ENCODE measurements at regions not wholly inside any gene's neighbourhood (a gene's known extent, or its start where the extent isn't known, plus 50 kb on each side); places are given as distances from the start of the nearest gene placed in this dataset.

DNA sequence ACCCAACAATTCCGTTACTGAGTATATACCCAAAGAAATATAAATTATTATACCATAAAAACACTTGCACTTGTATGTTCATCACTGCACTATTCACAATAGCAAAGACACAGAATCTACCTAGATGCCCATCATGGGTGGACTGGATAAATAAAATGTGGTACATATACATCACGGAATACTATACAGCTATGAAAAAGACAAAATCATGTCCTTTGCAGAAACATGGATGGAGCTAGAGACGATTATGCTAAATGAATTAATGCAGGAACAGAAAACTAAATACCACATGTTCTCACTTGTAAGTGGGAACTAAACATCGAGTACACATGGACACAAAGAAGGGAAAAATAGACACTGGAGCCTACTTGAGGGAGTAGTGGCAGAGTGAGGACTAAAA is 185.3 kb downstream of the PYDC2 start:
- TF ChIP-seq, protein P1, sequence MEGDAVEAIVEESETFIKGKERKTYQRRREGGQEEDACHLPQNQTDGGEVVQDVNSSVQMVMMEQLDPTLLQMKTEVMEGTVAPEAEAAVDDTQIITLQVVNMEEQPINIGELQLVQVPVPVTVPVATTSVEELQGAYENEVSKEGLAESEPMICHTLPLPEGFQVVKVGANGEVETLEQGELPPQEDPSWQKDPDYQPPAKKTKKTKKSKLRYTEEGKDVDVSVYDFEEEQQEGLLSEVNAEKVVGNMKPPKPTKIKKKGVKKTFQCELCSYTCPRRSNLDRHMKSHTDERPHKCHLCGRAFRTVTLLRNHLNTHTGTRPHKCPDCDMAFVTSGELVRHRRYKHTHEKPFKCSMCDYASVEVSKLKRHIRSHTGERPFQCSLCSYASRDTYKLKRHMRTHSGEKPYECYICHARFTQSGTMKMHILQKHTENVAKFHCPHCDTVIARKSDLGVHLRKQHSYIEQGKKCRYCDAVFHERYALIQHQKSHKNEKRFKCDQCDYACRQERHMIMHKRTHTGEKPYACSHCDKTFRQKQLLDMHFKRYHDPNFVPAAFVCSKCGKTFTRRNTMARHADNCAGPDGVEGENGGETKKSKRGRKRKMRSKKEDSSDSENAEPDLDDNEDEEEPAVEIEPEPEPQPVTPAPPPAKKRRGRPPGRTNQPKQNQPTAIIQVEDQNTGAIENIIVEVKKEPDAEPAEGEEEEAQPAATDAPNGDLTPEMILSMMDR (IDR thresholded peaks at IDR 0.05) = no peak
- TF ChIP-seq EP300 (IDR thresholded peaks at IDR 0.05) (no peak), POLR2AphosphoS5 (IDR thresholded peaks at IDR 0.05) (no peak)

Measured in esophagus muscularis mucosa (tissue), 4 donors.